H1 (cell line): ENCODE measurements at regions not wholly inside any gene's neighbourhood (a gene's known extent, or its start where the extent isn't known, plus 50 kb on each side); places are given as distances from the start of the nearest gene placed in this dataset.

ENCODE experiments used
- CTCF ChIA-PET: fragments of 300-600 bp; sonication (Branson Sonifier 250); formaldehyde crosslinking; loops from one replicate; lab custom pipeline; 2021; ENCODE audit not compliant: partially characterized antibody; lab: Charles Lee
- POLR2A ChIA-PET: fragments of 300-600 bp; sonication (Branson Sonifier 250); formaldehyde crosslinking; loops from one replicate; lab custom pipeline; 2021; ENCODE audit warnings: inconsistent platforms; ENCODE audit not compliant: partially characterized antibody; lab: Charles Lee
- DNase-seq, 2 experiments: peaks; one replicate each; pipeline versions ENCODE4 v3.0.0 to v3.0.0-alpha.2; 2010 to 2022; ENCODE audit warnings: low spot score in 2 of 2, low read depth in 1 of 2, mixed read lengths in 1 of 2
- FAIRE-seq: peaks from 2 replicates; lab custom pipeline; 2011; peaks lifted over from hg19 to GRCh38; lab: Jason Lieb, UNC
- H2AFZ ChIP-seq: 2 replicates; pipeline ENCODE4 v1.8.1; 2012; ENCODE audit warnings: low read length, inconsistent platforms
- H2AK5ac ChIP-seq: 2 replicates; pipeline ENCODE4 v1.6.1; 2013; ENCODE audit warnings: low read depth, low read length
- H2BK120ac ChIP-seq: replicated peaks from 2 replicates; pipeline ENCODE3; 2013; ENCODE audit warnings: low read depth, low read length, inconsistent platforms
- H2BK12ac ChIP-seq: 2 replicates; pipeline ENCODE4 v1.6.1; 2013; ENCODE audit warnings: low read depth, low read length
- H2BK15ac ChIP-seq: 2 replicates; pipeline ENCODE4 v1.6.1; 2013; ENCODE audit warnings: low read length
- H2BK20ac ChIP-seq: 2 replicates; pipeline ENCODE4 v1.6.1; 2013; ENCODE audit warnings: low read length
- H2BK5ac ChIP-seq: 2 replicates; pipeline ENCODE4 v1.6.1; 2013; ENCODE audit warnings: low read depth, low read length
- H3K14ac ChIP-seq: 2 replicates; pipeline ENCODE4 v1.6.1; 2013; ENCODE audit warnings: inconsistent platforms; ENCODE audit not compliant: insufficient read length
- H3K18ac ChIP-seq: 2 replicates; pipeline ENCODE4 v1.6.1; 2013; ENCODE audit warnings: low read length; ENCODE audit errors: extremely low read depth
- H3K23ac ChIP-seq: 2 replicates; pipeline ENCODE4 v1.6.1; 2013; ENCODE audit warnings: inconsistent platforms; ENCODE audit not compliant: insufficient read length
- H3K23me2 ChIP-seq: 2 replicates; pipeline ENCODE4 v1.6.1; 2013; ENCODE audit warnings: low read depth, low read length
- H3K27ac ChIP-seq: 2 replicates; pipeline ENCODE4 v1.6.1; 2011; ENCODE audit warnings: low read depth, low read length, inconsistent platforms
- H3K27me3 ChIP-seq, 4 experiments: replicated peaks in 1 of 4; 1 replicate in 1 of 4; 2 replicates in 3 of 4; pipeline versions ENCODE4 v1.6.1 to v1.8.1; 2011 to 2013; ENCODE audit warnings: low read length in 3 of 4, mild to moderate bottlenecking in 3 of 4, inconsistent platforms in 2 of 4, mixed read lengths in 2 of 4, moderate library complexity in 1 of 4; ENCODE audit not compliant: control insufficient read depth in 3 of 4, insufficient read depth in 3 of 4; ENCODE audit errors: extremely low read depth in 1 of 4
- H3K36me3 ChIP-seq, 4 experiments: 2 replicates each; pipeline versions ENCODE4 v1.6.1 to v1.8.1; 2011 to 2013; ENCODE audit warnings: mild to moderate bottlenecking in 4 of 4, low read length in 3 of 4, moderate library complexity in 2 of 4, control low read depth in 1 of 4, inconsistent platforms in 1 of 4; ENCODE audit not compliant: insufficient read depth in 4 of 4, control insufficient read depth in 2 of 4
- H3K4ac ChIP-seq: replicated peaks from 2 replicates; pipeline ENCODE3; 2013; ENCODE audit warnings: low read length, low read depth, mixed read lengths, inconsistent platforms; ENCODE audit not compliant: insufficient read length
- H3K4me1 ChIP-seq, 4 experiments: replicated peaks in 1 of 4; 1 replicate in 1 of 4; 2 replicates in 3 of 4; pipeline versions ENCODE4 v1.6.1 to v1.8.1; 2011 to 2013; ENCODE audit warnings: low read length in 3 of 4, inconsistent platforms in 2 of 4, mixed read lengths in 1 of 4; ENCODE audit not compliant: insufficient read depth in 4 of 4, control insufficient read depth in 3 of 4
- H3K4me2 ChIP-seq, 2 experiments: 2 replicates each; pipeline versions ENCODE4 v1.6.1 to v1.8.1; 2011 to 2013; ENCODE audit warnings: low read depth in 2 of 2, low read length in 2 of 2, control low read depth in 1 of 2, inconsistent platforms in 1 of 2, mild to moderate bottlenecking in 1 of 2; ENCODE audit not compliant: insufficient read depth in 1 of 2
- H3K4me3 ChIP-seq, 4 experiments: fragments of 200-600, 300-600 bp in 1 of 4; sonication (generic), shearing (Covaris generic), sonication (Bioruptor Twin) in 1 of 4; 2 replicates each; pipeline versions ENCODE4 v1.5.1 to v1.8.1; 2011 to 2016; ENCODE audit warnings: low read length in 4 of 4, low read depth in 3 of 4, control low read depth in 2 of 4, inconsistent platforms in 2 of 4, mild to moderate bottlenecking in 2 of 4, mixed read lengths in 1 of 4, moderate library complexity in 1 of 4; ENCODE audit not compliant: insufficient read depth in 2 of 4; ENCODE audit errors: extremely low read depth in 1 of 4
- H3K56ac ChIP-seq: replicated peaks from 2 replicates; pipeline ENCODE3; 2013; ENCODE audit warnings: low read depth, mild to moderate bottlenecking, mixed read lengths, low read length, inconsistent platforms; ENCODE audit not compliant: insufficient read length
- H3K79me1 ChIP-seq: 2 replicates; pipeline ENCODE4 v1.6.1; 2013; ENCODE audit warnings: low read depth, low read length, control low read depth
- H3K79me2 ChIP-seq, 2 experiments: 2 replicates each; pipeline versions ENCODE4 v1.6.1 to v1.8.1; 2012 to 2013; ENCODE audit warnings: low read length in 2 of 2, mild to moderate bottlenecking in 2 of 2, inconsistent platforms in 1 of 2; ENCODE audit not compliant: insufficient read depth in 2 of 2, control insufficient read depth in 1 of 2
- H3K9ac ChIP-seq, 4 experiments: replicated peaks in 1 of 4; 1 replicate in 1 of 4; 2 replicates in 3 of 4; pipeline versions ENCODE4 v1.6.1 to v1.8.1; 2011 to 2013; ENCODE audit warnings: low read depth in 3 of 4, low read length in 3 of 4, control low read depth in 2 of 4, mild to moderate bottlenecking in 2 of 4, moderate library complexity in 2 of 4, inconsistent platforms in 1 of 4; ENCODE audit errors: extremely low read depth in 1 of 4
- H3K9me3 ChIP-seq, 2 experiments: 2 replicates each; pipeline versions ENCODE4 v1.6.1 to v1.8.1; 2012 to 2013; ENCODE audit warnings: mild to moderate bottlenecking in 2 of 2, moderate library complexity in 2 of 2, control low read depth in 1 of 2, inconsistent platforms in 1 of 2, low read depth in 1 of 2, low read length in 1 of 2, mixed read lengths in 1 of 2; ENCODE audit not compliant: insufficient read depth in 2 of 2
- H4K20me1 ChIP-seq, 2 experiments: replicated peaks in 1 of 2; 2 replicates each; pipeline versions ENCODE3 to v1.8.1; 2011 to 2013; ENCODE audit warnings: inconsistent platforms in 2 of 2, low read length in 2 of 2, mild to moderate bottlenecking in 1 of 2; ENCODE audit not compliant: insufficient read depth in 2 of 2, control insufficient read depth in 1 of 2
- H4K5ac ChIP-seq: 2 replicates; pipeline ENCODE4 v1.6.1; 2013; ENCODE audit warnings: low read length, low read depth, mixed read lengths, inconsistent platforms; ENCODE audit not compliant: insufficient read length
- H4K8ac ChIP-seq: 2 replicates; pipeline ENCODE4 v1.8.0; 2013; ENCODE audit warnings: mild to moderate bottlenecking, moderate library complexity, low read length, inconsistent platforms; ENCODE audit not compliant: insufficient read depth; ENCODE audit errors: extremely low read depth
- H4K91ac ChIP-seq: replicated peaks from 2 replicates; pipeline ENCODE3; 2013; ENCODE audit warnings: low read length, mixed read lengths, inconsistent platforms; ENCODE audit not compliant: insufficient read length
- NANOG ChIP-seq: IDR thresholded peaks from 2 replicates; pipeline ENCODE4 v1.6.1; 2011; ENCODE audit warnings: low read length, low read depth, mild to moderate bottlenecking, inconsistent platforms; ENCODE audit not compliant: insufficient read depth, poor library complexity, severe bottlenecking
- POLR2AphosphoS5 ChIP-seq: IDR thresholded peaks from 2 replicates; pipeline ENCODE4 v1.6.1; 2011; ENCODE audit warnings: low read depth, low read length
- WGBS, 2 experiments: shearing (Covaris generic) in 1 of 2; methylation state at CpG; one replicate each; pipeline versions ENCODE4 v1.1.6 to v1.1.7; 2013 to 2015; ENCODE audit warnings: low lambda C conversion rate in 2 of 2, mixed read lengths in 2 of 2, inconsistent platforms in 1 of 2, low coverage in 1 of 2, missing lambda C conversion rate in 1 of 2; ENCODE audit not compliant: insufficient replicate concordance in 2 of 2, insufficient coverage in 1 of 2, insufficient read length in 1 of 2; ENCODE audit errors: extremely low coverage in 1 of 2, missing lambda C conversion rate in 1 of 2; 5-methylcytosine and 5-hydroxymethylcytosine counted together

- Histone ChIP-seq H2BK5ac (no peak overlapping the region), H3K27me3 (peaks cover 0 to 2% (median 0%) of the 10 kb centered on the region in 4 experiments; a peak in 1 of 7 replicates)
- POLR2A ChIA-PET, result no interaction called here
Observed at GRCh38 chr10:8245131-8245813, 190.8 kb downstream of the GATA3 start.

More at GRCh38 chr10:8245131-8245813, 190.8 kb downstream of the GATA3 start:
- Histone ChIP-seq H2BK20ac (no peak overlapping the region), H3K9me3 (peaks cover 7 to 9% of the 10 kb centered on the region in 2 experiments; a peak in 2 of 4 replicates), H3K9ac (no peak overlapping the region), H3K79me2 (no peaks in the 10 kb centered on the region), H4K8ac (no peak overlapping the region), H4K20me1 (no peaks in the 10 kb centered on the region), H3K4ac (no peak overlapping the region), H4K5ac (no peak overlapping the region)
- WGBS, 2 experiments, result 91% methylated on average over 8 of the region's 8 CpGs; no CpG with 5 or more reads in 1 of the 2 experiments
- CTCF ChIA-PET, result no interaction called here
- TF ChIP-seq POLR2AphosphoS5 (no peak), NANOG (no peak)
- TF ChIP-seq, all 59 proteins: peak for 0
- Histone ChIP-seq H3K4me2 (no peak overlapping the region), H2AK5ac (no peak overlapping the region), H3K4me3 (no peak overlapping the region), H3K18ac (no peak overlapping the region), H3K36me3 (no peaks in the 10 kb centered on the region), H3K27ac (no peak overlapping the region), H3K4me1 (no peaks in the 10 kb centered on the region), H3K23me2 (no peaks in the 10 kb centered on the region), H2AFZ (no peak overlapping the region), H4K91ac (no peak overlapping the region), H3K56ac (no peak overlapping the region), H3K79me1 (no peaks in the 10 kb centered on the region), H2BK12ac (no peak overlapping the region), H3K14ac (no peak overlapping the region), H2BK15ac (no peak overlapping the region), H2BK120ac (no peak overlapping the region), H3K23ac (no peak overlapping the region)
- DNase-seq, result no peak
- FAIRE-seq, result no peak
